ENCODE measurements at regions not wholly inside any gene's neighbourhood (a gene's known extent, or its start where the extent isn't known, plus 50 kb on each side); places are given as distances from the start of the nearest gene placed in this dataset.

GRCh38 chr15:70324001-70324974, 226.6 kb upstream of the TLE3 start:
- H3K27me3 ChIP-seq (ENCODE audit: insufficient read depth, poor library complexity, severe bottlenecking), result no peaks in the 10 kb centered on the region
- TF ChIP-seq GABPA (IDR thresholded peaks at IDR 0.05; ENCODE audit: low read depth), result no peak
- no peak overlapping the region for H3K27ac ChIP-seq (replicated peaks)
- no peak for DNase-seq (ENCODE audit: low read depth in 1 of 2, low spot score in 1 of 2)
- H3K4me3 ChIP-seq (replicated peaks; ENCODE audit: insufficient read depth, low read length), result no peak overlapping the region

GRCh38 chr15:70323111-70323851, 225.6 kb upstream of the TLE3 start:
- no peak overlapping the region for H3K4me3 ChIP-seq (replicated peaks; ENCODE audit: insufficient read depth, low read length)
- DNase-seq (ENCODE audit: low read depth in 1 of 2, low spot score in 1 of 2), result no peak
- no peaks in the 10 kb centered on the region for H3K27me3 ChIP-seq (ENCODE audit: insufficient read depth, poor library complexity, severe bottlenecking)
- H3K27ac ChIP-seq (replicated peaks), result no peak overlapping the region
- TF ChIP-seq CTCF (IDR thresholded peaks at IDR 0.05; ENCODE audit: insufficient read depth, low read length) (no peak), GABPA (IDR thresholded peaks at IDR 0.05; ENCODE audit: low read depth) (no peak), REST (IDR thresholded peaks at IDR 0.05; ENCODE audit: insufficient replicate concordance, low read depth) (no peak), SPI1 (IDR thresholded peaks at IDR 0.05; ENCODE audit: borderline replicate concordance, low read depth) (no peak), POLR2AphosphoS5 (IDR thresholded peaks at IDR 0.05; ENCODE audit: low read depth) (no peak)

GRCh38 chr15:70322051-70322668, 224.4 kb upstream of the TLE3 start:
- no peak overlapping the region for H3K4me3 ChIP-seq (replicated peaks; ENCODE audit: insufficient read depth, low read length)

More at GRCh38 chr15:70322051-70322668, 224.4 kb upstream of the TLE3 start:
- no peaks in the 10 kb centered on the region for H3K27me3 ChIP-seq (ENCODE audit: insufficient read depth, poor library complexity, severe bottlenecking)
- DNase-seq (ENCODE audit: low read depth in 1 of 2, low spot score in 1 of 2), result no peak
- TF ChIP-seq REST (IDR thresholded peaks at IDR 0.05; ENCODE audit: insufficient replicate concordance, low read depth) (no peak), CTCF (IDR thresholded peaks at IDR 0.05; ENCODE audit: insufficient read depth, low read length) (no peak), GABPA (IDR thresholded peaks at IDR 0.05; ENCODE audit: low read depth) (no peak), SPI1 (IDR thresholded peaks at IDR 0.05; ENCODE audit: borderline replicate concordance, low read depth) (no peak), POLR2AphosphoS5 (IDR thresholded peaks at IDR 0.05; ENCODE audit: low read depth) (no peak)
- no peak overlapping the region for H3K27ac ChIP-seq (replicated peaks)
